ENCODE measurements at regions not wholly inside any gene's neighbourhood (a gene's known extent, or its start where the extent isn't known, plus 50 kb on each side); places are given as distances from the start of the nearest gene placed in this dataset.

DNA sequence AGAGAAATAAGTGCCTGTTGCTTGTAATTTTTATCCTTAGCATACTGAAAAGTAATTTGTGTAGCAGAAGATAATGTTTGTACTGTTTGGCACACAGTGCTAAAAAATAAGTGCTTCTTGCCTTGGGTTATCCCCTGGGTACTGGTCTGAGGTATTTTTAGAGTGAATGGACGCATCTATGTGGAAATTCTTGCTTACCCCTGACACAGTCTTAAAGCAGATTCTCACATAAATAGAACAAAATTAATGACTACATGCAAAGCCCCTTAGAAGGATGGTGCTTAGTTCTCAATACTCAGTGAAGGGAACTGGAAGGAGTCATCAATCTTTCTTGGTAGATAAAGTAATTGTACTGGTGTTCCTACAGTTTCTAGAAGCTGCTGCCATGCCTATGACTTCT, 548.6 kb downstream of the ARL4A start:
- H3K27me3 Mint-ChIP-seq (ENCODE audit: low read depth) = no peaks in the 10 kb centered on the region
- TF ChIP-seq, protein P1, sequence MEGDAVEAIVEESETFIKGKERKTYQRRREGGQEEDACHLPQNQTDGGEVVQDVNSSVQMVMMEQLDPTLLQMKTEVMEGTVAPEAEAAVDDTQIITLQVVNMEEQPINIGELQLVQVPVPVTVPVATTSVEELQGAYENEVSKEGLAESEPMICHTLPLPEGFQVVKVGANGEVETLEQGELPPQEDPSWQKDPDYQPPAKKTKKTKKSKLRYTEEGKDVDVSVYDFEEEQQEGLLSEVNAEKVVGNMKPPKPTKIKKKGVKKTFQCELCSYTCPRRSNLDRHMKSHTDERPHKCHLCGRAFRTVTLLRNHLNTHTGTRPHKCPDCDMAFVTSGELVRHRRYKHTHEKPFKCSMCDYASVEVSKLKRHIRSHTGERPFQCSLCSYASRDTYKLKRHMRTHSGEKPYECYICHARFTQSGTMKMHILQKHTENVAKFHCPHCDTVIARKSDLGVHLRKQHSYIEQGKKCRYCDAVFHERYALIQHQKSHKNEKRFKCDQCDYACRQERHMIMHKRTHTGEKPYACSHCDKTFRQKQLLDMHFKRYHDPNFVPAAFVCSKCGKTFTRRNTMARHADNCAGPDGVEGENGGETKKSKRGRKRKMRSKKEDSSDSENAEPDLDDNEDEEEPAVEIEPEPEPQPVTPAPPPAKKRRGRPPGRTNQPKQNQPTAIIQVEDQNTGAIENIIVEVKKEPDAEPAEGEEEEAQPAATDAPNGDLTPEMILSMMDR (IDR thresholded peaks at IDR 0.05; ENCODE audit: unreplicated experiment in 3 of 3) = no peak

DNA sequence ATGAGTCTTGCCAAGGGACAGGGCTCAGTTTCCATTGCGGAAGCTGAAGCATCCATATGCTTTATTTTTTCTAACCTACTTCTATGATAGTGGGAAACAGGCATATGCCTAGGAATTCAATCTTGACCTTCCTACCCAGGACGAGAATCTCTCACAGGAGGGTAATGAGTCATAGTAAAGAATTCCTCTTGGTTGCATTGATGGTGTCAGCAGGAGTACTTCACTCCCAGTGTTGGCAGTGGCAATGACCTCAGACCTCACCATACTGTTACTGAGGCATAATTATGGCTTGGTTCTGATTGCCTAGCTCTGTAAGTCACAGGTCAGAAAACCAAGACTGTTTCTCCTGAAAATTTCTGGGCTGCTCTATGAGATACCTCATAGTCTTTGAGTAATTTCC, 552.9 kb downstream of the ARL4A start:
- Mint-ChIP-seq H3K9me3 (no peaks in the 10 kb centered on the region), H3K36me3 (ENCODE audit: low read depth) (no peaks in the 10 kb centered on the region), H3K4me1 (no peaks in the 10 kb centered on the region), H3K4me3 (no peak overlapping the region), H3K27ac (no peak overlapping the region), H3K27me3 (ENCODE audit: low read depth) (no peaks in the 10 kb centered on the region)
- TF ChIP-seq, protein P1 (IDR thresholded peaks at IDR 0.05; ENCODE audit: unreplicated experiment in 3 of 3) = no peak

More for the DNA sequence above, 548.6 kb downstream of the ARL4A start:
- H3K36me3 Mint-ChIP-seq (ENCODE audit: low read depth) = no peaks in the 10 kb centered on the region
- no peak overlapping the region for H3K4me3 Mint-ChIP-seq
- no peaks in the 10 kb centered on the region for H3K9me3 Mint-ChIP-seq
- H3K4me1 Mint-ChIP-seq = no peaks in the 10 kb centered on the region
- no peak overlapping the region for H3K27ac Mint-ChIP-seq

DNA sequence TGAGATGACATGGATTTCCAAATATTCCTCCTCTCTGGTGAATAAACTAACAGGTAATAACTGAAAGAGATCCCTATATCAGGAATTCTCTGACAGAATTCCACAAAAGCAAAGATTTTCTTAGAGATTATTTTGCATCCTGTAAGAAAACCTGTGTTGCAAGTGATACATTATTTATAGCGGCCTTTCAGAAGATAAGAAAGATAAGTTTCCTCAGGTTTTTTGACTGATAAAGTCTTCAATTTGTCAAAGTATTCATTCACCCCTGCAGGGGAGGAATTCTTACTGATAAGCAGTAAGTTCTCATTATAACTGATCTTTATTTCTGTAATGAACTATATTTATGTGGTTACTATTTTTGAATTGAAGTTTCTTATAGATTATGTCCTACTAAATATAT, 554.0 kb downstream of the ARL4A start:
- no peaks in the 10 kb centered on the region for H3K27me3 Mint-ChIP-seq (ENCODE audit: low read depth)
- H3K4me3 Mint-ChIP-seq = no peak overlapping the region
- no peaks in the 10 kb centered on the region for H3K36me3 Mint-ChIP-seq (ENCODE audit: low read depth)
- TF ChIP-seq, protein P1 (IDR thresholded peaks at IDR 0.05; ENCODE audit: unreplicated experiment in 3 of 3) = no peak
- H3K4me1 Mint-ChIP-seq = no peaks in the 10 kb centered on the region
- H3K9me3 Mint-ChIP-seq = no peaks in the 10 kb centered on the region
- H3K27ac Mint-ChIP-seq = no peak overlapping the region

DNA sequence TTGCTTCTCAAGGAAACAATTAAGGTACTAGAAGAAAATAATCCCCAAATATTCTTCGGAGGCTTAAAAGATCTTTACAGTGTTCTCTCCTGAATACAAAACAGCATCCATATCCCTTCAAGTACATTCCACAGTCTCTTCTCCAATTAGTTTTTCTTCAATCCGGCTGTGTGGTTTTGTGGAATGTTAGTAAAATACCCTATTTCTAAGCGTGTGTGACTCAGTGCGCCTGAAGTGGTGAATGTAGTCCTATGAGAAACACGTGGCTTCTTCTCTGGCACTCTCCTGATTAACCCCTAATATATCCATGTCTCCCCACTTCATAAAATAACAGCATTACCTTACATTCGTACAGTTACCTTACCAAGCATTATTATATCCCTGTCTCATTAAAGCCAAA, 570.2 kb downstream of the ARL4A start:
- TF ChIP-seq, protein P1 (IDR thresholded peaks at IDR 0.05; ENCODE audit: unreplicated experiment in 3 of 3) = no peak
- Mint-ChIP-seq H3K36me3 (ENCODE audit: low read depth) (no peaks in the 10 kb centered on the region), H3K4me1 (no peaks in the 10 kb centered on the region), H3K9me3 (no peaks in the 10 kb centered on the region), H3K27me3 (ENCODE audit: low read depth) (no peaks in the 10 kb centered on the region), H3K27ac (no peak overlapping the region), H3K4me3 (no peak overlapping the region)

DNA sequence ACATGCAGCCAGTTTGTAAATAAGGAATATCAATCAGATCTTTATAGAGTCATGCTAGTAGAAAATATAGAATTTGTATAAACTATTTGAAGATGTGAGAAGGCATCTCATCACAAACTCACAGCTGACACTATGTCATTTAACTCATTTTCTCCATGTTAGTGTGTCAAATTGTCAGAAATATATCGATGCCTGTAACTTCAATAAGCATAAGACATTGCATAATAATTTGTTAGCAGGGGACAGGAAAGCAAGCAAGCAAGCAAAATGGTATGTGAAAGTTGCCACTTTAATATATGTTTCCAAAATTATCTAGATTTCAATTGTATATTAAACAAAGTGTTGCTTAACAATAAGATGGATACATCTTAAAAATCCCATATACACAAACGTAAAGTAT, 571.0 kb downstream of the ARL4A start:
- Mint-ChIP-seq H3K4me3 (no peak overlapping the region), H3K4me1 (no peaks in the 10 kb centered on the region), H3K27me3 (ENCODE audit: low read depth) (no peaks in the 10 kb centered on the region), H3K9me3 (no peaks in the 10 kb centered on the region), H3K36me3 (ENCODE audit: low read depth) (no peaks in the 10 kb centered on the region), H3K27ac (no peak overlapping the region)
- TF ChIP-seq, protein P1 (IDR thresholded peaks at IDR 0.05; ENCODE audit: unreplicated experiment in 3 of 3) = no peak

DNA sequence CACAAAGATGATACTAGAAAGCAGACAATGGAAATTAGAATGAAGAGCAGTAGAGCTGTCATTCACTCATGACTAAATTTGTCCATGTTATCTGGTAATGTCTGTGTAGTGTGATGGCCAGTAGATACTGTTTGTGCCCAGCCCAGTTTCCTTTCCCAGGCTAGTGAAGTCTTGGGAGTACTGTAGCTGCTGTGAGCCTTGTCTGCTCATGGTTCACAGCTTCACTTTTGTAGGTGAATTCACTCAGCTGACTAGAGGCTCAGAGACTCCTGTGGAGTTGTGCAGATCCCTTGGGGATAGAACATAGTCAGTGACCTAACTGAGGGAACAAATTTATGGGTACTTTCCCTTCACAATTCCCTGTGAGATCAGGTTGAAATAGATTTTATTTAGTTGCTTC, 572.5 kb downstream of the ARL4A start:
- Mint-ChIP-seq H3K27me3 (ENCODE audit: low read depth) (peaks cover 4% of the 10 kb centered on the region), H3K4me3 (no peak overlapping the region), H3K9me3 (no peaks in the 10 kb centered on the region), H3K36me3 (ENCODE audit: low read depth) (no peaks in the 10 kb centered on the region), H3K4me1 (no peaks in the 10 kb centered on the region), H3K27ac (no peak overlapping the region)
- TF ChIP-seq, protein P1 (IDR thresholded peaks at IDR 0.05; ENCODE audit: unreplicated experiment in 3 of 3) = no peak
